ENCODE measurements at regions not wholly inside any gene's neighbourhood (a gene's known extent, or its start where the extent isn't known, plus 50 kb on each side); places are given as distances from the start of the nearest gene placed in this dataset.

DNA sequence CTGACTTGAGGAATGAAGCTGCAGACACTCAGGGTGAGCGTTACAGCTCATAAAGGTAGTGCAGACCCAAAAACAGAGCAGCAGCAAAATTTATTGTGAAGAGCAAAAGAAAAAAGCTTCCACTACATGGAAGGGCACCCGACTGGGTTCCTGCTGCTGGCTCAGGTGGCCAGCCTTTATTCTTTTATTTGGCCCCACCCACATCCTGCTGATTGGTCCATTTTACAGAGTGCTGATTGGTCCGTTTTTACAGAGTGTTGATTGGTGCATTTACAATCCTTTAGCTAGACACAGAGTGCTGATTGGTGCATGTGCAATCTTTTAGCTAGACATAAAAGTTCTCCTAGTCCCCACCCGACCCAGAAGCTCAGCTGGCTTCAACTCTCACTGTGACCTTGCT, 95.3 kb upstream of the STMND1 start:
- H3K79me2 ChIP-seq (replicated peaks; ENCODE audit: insufficient read depth, low read length): no peaks in the 10 kb centered on the region
- H3K27ac ChIP-seq (ENCODE audit: low read length): no peak overlapping the region
- no peak overlapping the region for H2AFZ ChIP-seq (ENCODE audit: low read depth, low read length)
- no peaks in the 10 kb centered on the region for H3F3A ChIP-seq (ENCODE audit: insufficient read depth, low read length, poor library complexity, severe bottlenecking)
- H3K9ac ChIP-seq (ENCODE audit: low read length): no peak overlapping the region
- TF ChIP-seq RAD21 (conservative IDR thresholded peaks at IDR 0.05) (no peak), EP300 (conservative IDR thresholded peaks at IDR 0.05; ENCODE audit: poor library complexity, severe bottlenecking) (no peak), POLR2AphosphoS5 (IDR thresholded peaks at IDR 0.05) (no peak)
- TF ChIP-seq, protein P1, sequence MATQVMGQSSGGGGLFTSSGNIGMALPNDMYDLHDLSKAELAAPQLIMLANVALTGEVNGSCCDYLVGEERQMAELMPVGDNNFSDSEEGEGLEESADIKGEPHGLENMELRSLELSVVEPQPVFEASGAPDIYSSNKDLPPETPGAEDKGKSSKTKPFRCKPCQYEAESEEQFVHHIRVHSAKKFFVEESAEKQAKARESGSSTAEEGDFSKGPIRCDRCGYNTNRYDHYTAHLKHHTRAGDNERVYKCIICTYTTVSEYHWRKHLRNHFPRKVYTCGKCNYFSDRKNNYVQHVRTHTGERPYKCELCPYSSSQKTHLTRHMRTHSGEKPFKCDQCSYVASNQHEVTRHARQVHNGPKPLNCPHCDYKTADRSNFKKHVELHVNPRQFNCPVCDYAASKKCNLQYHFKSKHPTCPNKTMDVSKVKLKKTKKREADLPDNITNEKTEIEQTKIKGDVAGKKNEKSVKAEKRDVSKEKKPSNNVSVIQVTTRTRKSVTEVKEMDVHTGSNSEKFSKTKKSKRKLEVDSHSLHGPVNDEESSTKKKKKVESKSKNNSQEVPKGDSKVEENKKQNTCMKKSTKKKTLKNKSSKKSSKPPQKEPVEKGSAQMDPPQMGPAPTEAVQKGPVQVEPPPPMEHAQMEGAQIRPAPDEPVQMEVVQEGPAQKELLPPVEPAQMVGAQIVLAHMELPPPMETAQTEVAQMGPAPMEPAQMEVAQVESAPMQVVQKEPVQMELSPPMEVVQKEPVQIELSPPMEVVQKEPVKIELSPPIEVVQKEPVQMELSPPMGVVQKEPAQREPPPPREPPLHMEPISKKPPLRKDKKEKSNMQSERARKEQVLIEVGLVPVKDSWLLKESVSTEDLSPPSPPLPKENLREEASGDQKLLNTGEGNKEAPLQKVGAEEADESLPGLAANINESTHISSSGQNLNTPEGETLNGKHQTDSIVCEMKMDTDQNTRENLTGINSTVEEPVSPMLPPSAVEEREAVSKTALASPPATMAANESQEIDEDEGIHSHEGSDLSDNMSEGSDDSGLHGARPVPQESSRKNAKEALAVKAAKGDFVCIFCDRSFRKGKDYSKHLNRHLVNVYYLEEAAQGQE (IDR thresholded peaks at IDR 0.05; ENCODE audit: borderline replicate concordance): no peak
- H4K20me1 ChIP-seq (ENCODE audit: insufficient read depth): no peaks in the 10 kb centered on the region
- H3K9me2 ChIP-seq (ENCODE audit: insufficient read depth, low read length): no peaks in the 10 kb centered on the region
- H3K27me3 ChIP-seq (ENCODE audit: insufficient read depth, low read depth, low read length): no peaks in the 10 kb centered on the region
- no peak overlapping the region for H3K4me2 ChIP-seq (ENCODE audit: low read length)
- H3K4me3 ChIP-seq (ENCODE audit: low read length): no peak overlapping the region
- no peaks in the 10 kb centered on the region for H3K9me3 ChIP-seq (ENCODE audit: low read length)
- no peaks in the 10 kb centered on the region for H3K36me3 ChIP-seq (ENCODE audit: insufficient read depth, low read length)

DNA sequence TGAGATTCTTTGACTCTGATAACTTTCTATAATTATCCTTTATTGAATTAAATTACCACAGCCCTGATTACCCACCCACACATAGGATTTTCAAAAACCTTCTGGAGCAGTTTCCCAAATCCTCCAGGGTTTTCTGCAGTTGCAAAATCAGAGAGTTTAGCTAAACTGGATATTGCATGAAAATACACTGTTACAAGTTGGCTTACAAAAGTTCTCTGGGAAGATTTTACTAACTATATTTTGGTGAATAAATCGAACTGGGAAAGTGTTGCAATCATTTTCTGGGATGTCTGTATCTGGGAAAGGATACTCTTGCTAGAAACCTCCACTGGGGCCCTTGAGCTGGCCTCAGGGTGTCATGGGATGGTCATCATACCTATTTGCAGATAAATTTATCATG, 97.6 kb upstream of the STMND1 start:
- no peaks in the 10 kb centered on the region for H3K9me3 ChIP-seq (ENCODE audit: low read length)
- H3K4me3 ChIP-seq (ENCODE audit: low read length): no peak overlapping the region
- no peaks in the 10 kb centered on the region for H4K20me1 ChIP-seq (ENCODE audit: insufficient read depth)
- H3K27me3 ChIP-seq (ENCODE audit: insufficient read depth, low read depth, low read length): no peaks in the 10 kb centered on the region
- no peaks in the 10 kb centered on the region for H3K36me3 ChIP-seq (ENCODE audit: insufficient read depth, low read length)
- H3K27ac ChIP-seq (ENCODE audit: low read length): no peak overlapping the region
- TF ChIP-seq SMC3 (conservative IDR thresholded peaks at IDR 0.05; ENCODE audit: poor library complexity) (no peak), EP300 (conservative IDR thresholded peaks at IDR 0.05; ENCODE audit: poor library complexity, severe bottlenecking) (no peak), POLR2AphosphoS5 (IDR thresholded peaks at IDR 0.05) (no peak), TAF1 (IDR thresholded peaks at IDR 0.05; ENCODE audit: low read depth) (no peak), EZH2 (IDR thresholded peaks at IDR 0.05; ENCODE audit: borderline replicate concordance, insufficient read depth, low read length, poor library complexity, severe bottlenecking) (no peak), MXI1 (conservative IDR thresholded peaks at IDR 0.05; ENCODE audit: poor library complexity, severe bottlenecking) (no peak), RAD21 (conservative IDR thresholded peaks at IDR 0.05) (no peak)
- TF ChIP-seq, protein P2, sequence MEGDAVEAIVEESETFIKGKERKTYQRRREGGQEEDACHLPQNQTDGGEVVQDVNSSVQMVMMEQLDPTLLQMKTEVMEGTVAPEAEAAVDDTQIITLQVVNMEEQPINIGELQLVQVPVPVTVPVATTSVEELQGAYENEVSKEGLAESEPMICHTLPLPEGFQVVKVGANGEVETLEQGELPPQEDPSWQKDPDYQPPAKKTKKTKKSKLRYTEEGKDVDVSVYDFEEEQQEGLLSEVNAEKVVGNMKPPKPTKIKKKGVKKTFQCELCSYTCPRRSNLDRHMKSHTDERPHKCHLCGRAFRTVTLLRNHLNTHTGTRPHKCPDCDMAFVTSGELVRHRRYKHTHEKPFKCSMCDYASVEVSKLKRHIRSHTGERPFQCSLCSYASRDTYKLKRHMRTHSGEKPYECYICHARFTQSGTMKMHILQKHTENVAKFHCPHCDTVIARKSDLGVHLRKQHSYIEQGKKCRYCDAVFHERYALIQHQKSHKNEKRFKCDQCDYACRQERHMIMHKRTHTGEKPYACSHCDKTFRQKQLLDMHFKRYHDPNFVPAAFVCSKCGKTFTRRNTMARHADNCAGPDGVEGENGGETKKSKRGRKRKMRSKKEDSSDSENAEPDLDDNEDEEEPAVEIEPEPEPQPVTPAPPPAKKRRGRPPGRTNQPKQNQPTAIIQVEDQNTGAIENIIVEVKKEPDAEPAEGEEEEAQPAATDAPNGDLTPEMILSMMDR (IDR thresholded peaks at IDR 0.05; ENCODE audit: poor library complexity, severe bottlenecking): no peak
- TF ChIP-seq, protein P1 (IDR thresholded peaks at IDR 0.05; ENCODE audit: borderline replicate concordance): no peak
- H3K9ac ChIP-seq (ENCODE audit: low read length): no peak overlapping the region
- H3K9me2 ChIP-seq (ENCODE audit: insufficient read depth, low read length): no peaks in the 10 kb centered on the region
- H3K4me2 ChIP-seq (ENCODE audit: low read length): no peak overlapping the region
- no peak overlapping the region for H2AFZ ChIP-seq (ENCODE audit: low read depth, low read length)
- no peaks in the 10 kb centered on the region for H3K79me2 ChIP-seq (replicated peaks; ENCODE audit: insufficient read depth, low read length)
- no peaks in the 10 kb centered on the region for H3F3A ChIP-seq (ENCODE audit: insufficient read depth, low read length, poor library complexity, severe bottlenecking)
